Liver (tissue), 8 donors: ENCODE measurements at regions not wholly inside any gene's neighbourhood (a gene's known extent, or its start where the extent isn't known, plus 50 kb on each side); places are given as distances from the start of the nearest gene placed in this dataset.

Source experiments
- DNase-seq: peaks from one replicate; pipeline ENCODE4 v3.0.0-alpha.2; 2017; ENCODE audit warnings: low spot score
- H3K27ac ChIP-seq, 2 donors: one replicate each; pipeline ENCODE4 v1.7.0; 2013; ENCODE audit warnings: inconsistent platforms in 2 of 2, low read length in 2 of 2, control low read depth in 1 of 2, low read depth in 1 of 2, mild to moderate bottlenecking in 1 of 2
- H3K27me3 ChIP-seq, 4 donors: one replicate each; pipeline versions ENCODE4 v1.6.1 to v1.7.0; 2013; ENCODE audit warnings: low read length in 3 of 4, inconsistent platforms in 1 of 4, mild to moderate bottlenecking in 1 of 4, moderate library complexity in 1 of 4; ENCODE audit not compliant: control insufficient read depth in 4 of 4, insufficient read depth in 4 of 4
- H3K36me3 ChIP-seq, 4 donors: one replicate each; pipeline versions ENCODE4 v1.6.1 to v1.7.0; 2013; ENCODE audit warnings: low read length in 3 of 4, mild to moderate bottlenecking in 3 of 4, low read depth in 1 of 4, moderate library complexity in 1 of 4; ENCODE audit not compliant: control insufficient read depth in 4 of 4, insufficient read depth in 3 of 4
- H3K4me1 ChIP-seq, 4 donors: one replicate each; pipeline versions ENCODE4 v1.6.1 to v1.7.0; 2013; ENCODE audit warnings: low read length in 3 of 4, mild to moderate bottlenecking in 3 of 4, moderate library complexity in 1 of 4; ENCODE audit not compliant: control insufficient read depth in 4 of 4, insufficient read depth in 4 of 4
- H3K4me3 ChIP-seq, 3 donors: one replicate each; pipeline versions ENCODE4 v1.6.1 to v1.7.0; 2013; ENCODE audit warnings: low read length in 3 of 3, control low read depth in 1 of 3, low read depth in 1 of 3, mild to moderate bottlenecking in 1 of 3
- H3K9ac ChIP-seq, 2 donors: one replicate each; pipeline ENCODE4 v1.7.0; 2013; ENCODE audit warnings: low read length in 2 of 2, mild to moderate bottlenecking in 2 of 2, moderate library complexity in 2 of 2, control low read depth in 1 of 2, low read depth in 1 of 2
- H3K9me3 ChIP-seq, 4 donors: one replicate each; pipeline versions ENCODE4 v1.6.1 to v1.7.0; 2013; ENCODE audit warnings: low read length in 3 of 4; ENCODE audit not compliant: control insufficient read depth in 4 of 4
- ATF3 ChIP-seq: IDR thresholded peaks from 2 replicates; pipeline ENCODE4 v1.6.1; 2016; ENCODE audit warnings: antibody characterized with exemption
- CTCF ChIP-seq: fragments of 150-350 bp; IDR thresholded peaks from 2 replicates; pipeline ENCODE4 v1.5.1; 2017; ENCODE audit warnings: improper control_type of control experiment, low read depth, low read length; ENCODE audit not compliant: missing input control
- EGR1 ChIP-seq, 2 donors: IDR thresholded peaks; 2 replicates each; pipeline ENCODE4 v1.6.1; 2016 to 2018; ENCODE audit warnings: antibody characterized with exemption in 2 of 2, low read depth in 2 of 2
- FOXA1 ChIP-seq: IDR thresholded peaks from 2 replicates; pipeline ENCODE4 v1.6.1; 2016; ENCODE audit warnings: antibody characterized with exemption
- FOXA2 ChIP-seq: IDR thresholded peaks from 2 replicates; pipeline ENCODE4 v1.6.1; 2016; ENCODE audit warnings: antibody characterized with exemption
- GABPA ChIP-seq, 2 donors: IDR thresholded peaks in 1 of 2; conservative IDR thresholded peaks in 1 of 2; 2 replicates each; pipeline ENCODE4 v1.6.1; 2016; ENCODE audit warnings: antibody characterized with exemption in 2 of 2, mild to moderate bottlenecking in 1 of 2, moderate library complexity in 1 of 2
- HNF4G ChIP-seq: IDR thresholded peaks from 2 replicates; pipeline ENCODE4 v1.6.1; 2016; ENCODE audit warnings: antibody characterized with exemption
- JUND ChIP-seq, 2 donors: IDR thresholded peaks; 2 replicates each; pipeline ENCODE4 v1.6.1; 2016; ENCODE audit warnings: antibody characterized with exemption in 2 of 2
- NR2F2 ChIP-seq: IDR thresholded peaks from 2 replicates; pipeline ENCODE4 v1.6.1; 2016; ENCODE audit warnings: antibody characterized with exemption
- RAD21 ChIP-seq, 2 donors: IDR thresholded peaks; 2 replicates each; pipeline ENCODE4 v1.6.1; 2016; ENCODE audit warnings: antibody characterized with exemption in 2 of 2, mild to moderate bottlenecking in 2 of 2
- RXRA ChIP-seq, 2 donors: IDR thresholded peaks; 2 replicates each; pipeline ENCODE4 v1.6.1; 2017 to 2018; ENCODE audit warnings: antibody characterized with exemption in 2 of 2, mild to moderate bottlenecking in 1 of 2
- SP1 ChIP-seq: IDR thresholded peaks from 2 replicates; pipeline ENCODE4 v1.6.1; 2018; ENCODE audit warnings: antibody characterized with exemption, mild to moderate bottlenecking
- TAF1 ChIP-seq: conservative IDR thresholded peaks from 2 replicates; pipeline ENCODE4 v1.6.1; 2016; ENCODE audit warnings: antibody characterized with exemption, mild to moderate bottlenecking
- YY1 ChIP-seq: IDR thresholded peaks from 2 replicates; pipeline ENCODE4 v1.6.1; 2016; ENCODE audit warnings: antibody characterized with exemption, mild to moderate bottlenecking
- ZBTB33 ChIP-seq: IDR thresholded peaks from 2 replicates; pipeline ENCODE4 v1.6.1; 2016; ENCODE audit warnings: antibody characterized with exemption
- WGBS: extraction: QIAGEN DNeasy Blood & Tissue Kit; methylation state at CpG from one replicate; pipeline ENCODE4 v1.1.7; 2013; 5-methylcytosine and 5-hydroxymethylcytosine counted together
- TF ChIP-seq, protein P1 (sequence below): IDR thresholded peaks from 2 replicates; pipeline ENCODE4 v1.6.1; 2016; ENCODE audit warnings: antibody characterized with exemption
- donor health status: healthy.
- donor health status: healthy.
- donor health status: healthy.
- donor health status: healthy.
- donor health status: healthy.

- H3K4me3 ChIP-seq = no peak overlapping the region
- H3K9ac ChIP-seq = no peak overlapping the region
- no peak for DNase-seq
- H3K9me3 ChIP-seq = peaks cover 0 to 8% (median 2%) of the 10 kb centered on the region in 4 donors
- no peaks in the 10 kb centered on the region for H3K27me3 ChIP-seq
- H3K4me1 ChIP-seq = no peaks in the 10 kb centered on the region
- H3K27ac ChIP-seq = no peak overlapping the region
- 68% methylated on average over 10 of the region's 10 CpGs for WGBS
- no peak for TF ChIP-seq ZBTB33
- no peak for TF ChIP-seq FOXA1
- no peak for TF ChIP-seq YY1
- TF ChIP-seq RXRA (IDR thresholded peaks at IDR 0.05) = no peak
- no peak for TF ChIP-seq EGR1 (IDR thresholded peaks at IDR 0.05; ENCODE audit: low read depth in 2 of 2)
- TF ChIP-seq ATF3 = no peak
- no peak for TF ChIP-seq FOXA2
- H3K36me3 ChIP-seq = no peaks in the 10 kb centered on the region
These were observed 87.3 kb downstream of the ADRA2C start for GRCh38 chr4:3853388-3854035.

DNA sequence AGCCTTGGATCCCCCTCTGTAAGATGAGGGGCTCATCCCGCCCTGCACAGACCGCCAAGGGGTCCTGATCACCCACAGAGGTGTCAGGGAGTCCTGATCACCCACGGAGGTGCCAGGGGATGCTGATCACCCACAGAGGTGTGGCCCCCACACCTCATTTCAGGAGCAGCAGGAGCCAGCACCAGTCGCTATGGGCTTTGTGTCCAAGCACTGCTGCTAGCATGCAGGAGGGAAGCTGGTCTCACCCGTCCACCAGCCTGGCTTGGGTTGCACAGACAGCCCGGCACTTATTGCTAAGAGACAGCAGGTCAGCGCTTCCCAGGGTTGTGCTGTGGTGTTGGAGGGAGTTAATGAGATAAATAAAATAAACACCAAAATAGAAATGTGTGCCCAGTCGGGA, 88.5 kb downstream of the ADRA2C start:
- 55% methylated on average over 8 of the region's 8 CpGs for WGBS

More for the DNA sequence above, 88.5 kb downstream of the ADRA2C start:
- H3K27me3 ChIP-seq = peaks cover 0 to 4% (median 0%) of the 10 kb centered on the region in 4 donors
- H3K36me3 ChIP-seq = no peaks in the 10 kb centered on the region
- no peak overlapping the region for H3K4me3 ChIP-seq
- TF ChIP-seq SP1 (no peak), FOXA1 (no peak), JUND (IDR thresholded peaks at IDR 0.05) (no peak), GABPA (IDR thresholded peaks at IDR 0.05 in 1 of 2, conservative IDR thresholded peaks at IDR 0.05 in 1 of 2) (no peak), YY1 (no peak), RXRA (IDR thresholded peaks at IDR 0.05) (no peak), NR2F2 (no peak), FOXA2 (no peak), HNF4G (no peak), TAF1 (no peak), ZBTB33 (no peak), EGR1 (IDR thresholded peaks at IDR 0.05; ENCODE audit: low read depth in 2 of 2) (no peak), CTCF (no peak), RAD21 (IDR thresholded peaks at IDR 0.05) (no peak), ATF3 (no peak)
- TF ChIP-seq, protein P1, sequence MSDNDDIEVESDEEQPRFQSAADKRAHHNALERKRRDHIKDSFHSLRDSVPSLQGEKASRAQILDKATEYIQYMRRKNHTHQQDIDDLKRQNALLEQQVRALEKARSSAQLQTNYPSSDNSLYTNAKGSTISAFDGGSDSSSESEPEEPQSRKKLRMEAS = no peak
- no peak overlapping the region for H3K9ac ChIP-seq
- H3K9me3 ChIP-seq = peaks cover 0 to 8% (median 2%) of the 10 kb centered on the region in 4 donors
- H3K27ac ChIP-seq = no peak overlapping the region
- DNase-seq = no peak
- H3K4me1 ChIP-seq = no peaks in the 10 kb centered on the region
